Smooth muscle cell (in vitro differentiated cells): ENCODE measurements at regions not wholly inside any gene's neighbourhood (a gene's known extent, or its start where the extent isn't known, plus 50 kb on each side); places are given as distances from the start of the nearest gene placed in this dataset.

Experiments used
- DNase-seq: peaks from one replicate; lab custom pipeline; 2025; ENCODE audit not compliant: unreplicated experiment; lab: John Stamatoyannopoulos, UW
- H2AFZ ChIP-seq: fragments of 200-600 bp; sonication (generic); 2 replicates; pipeline ENCODE4 v1.6.0; 2016; ENCODE audit warnings: antibody characterized with exemption, low read depth, mild to moderate bottlenecking
- H3F3A ChIP-seq: fragments of 200-600 bp; sonication (generic); 2 replicates; pipeline ENCODE4 v1.6.0; 2017; ENCODE audit warnings: antibody characterized with exemption, low read depth
- H3K27ac ChIP-seq: fragments of 200-600 bp; sonication (generic); 2 replicates; pipeline ENCODE4 v1.5.1; 2016; ENCODE audit warnings: low read depth, mild to moderate bottlenecking
- H3K27me3 ChIP-seq: fragments of 200-600 bp; sonication (generic); 2 replicates; pipeline ENCODE4 v1.6.1; 2016; ENCODE audit warnings: low read depth, mild to moderate bottlenecking
- H3K36me3 ChIP-seq: fragments of 200-600 bp; sonication (generic); 2 replicates; pipeline ENCODE4 v1.5.1; 2016; ENCODE audit warnings: low read depth
- H3K4me1 ChIP-seq: fragments of 200-600 bp; sonication (generic); 2 replicates; pipeline ENCODE4 v1.5.1; 2016; ENCODE audit warnings: low read depth
- H3K4me2 ChIP-seq: fragments of 200-600 bp; sonication (generic); 2 replicates; pipeline ENCODE4 v1.6.0; 2016; ENCODE audit warnings: mild to moderate bottlenecking
- H3K4me3 ChIP-seq: fragments of 200-600 bp; sonication (generic); 2 replicates; pipeline ENCODE4 v1.5.1; 2016; ENCODE audit warnings: mild to moderate bottlenecking
- H3K79me2 ChIP-seq: fragments of 200-600 bp; sonication (generic); 2 replicates; pipeline ENCODE4 v1.6.0; 2016; ENCODE audit warnings: low read depth, mild to moderate bottlenecking
- H3K9ac ChIP-seq: fragments of 200-600 bp; sonication (generic); 2 replicates; pipeline ENCODE4 v1.6.0; 2016; ENCODE audit warnings: low read depth
- H3K9me3 ChIP-seq: fragments of 200-600 bp; sonication (generic); replicated peaks from 2 replicates; pipeline ENCODE4 v1.5.1; 2016; ENCODE audit warnings: low read depth
- H4K20me1 ChIP-seq: fragments of 200-600 bp; sonication (generic); 2 replicates; pipeline ENCODE4 v1.6.0; 2016; ENCODE audit warnings: low read depth
- WGBS: methylation state at CpG from one replicate; pipeline ENCODE4 v1.1.7; 2016; ENCODE audit warnings: low lambda C conversion rate; 5-methylcytosine and 5-hydroxymethylcytosine counted together
- TF ChIP-seq, protein P1 (sequence below): fragments of 200-600 bp; sonication (generic); IDR thresholded peaks from 2 replicates; pipeline ENCODE4 v1.5.1; 2017; ENCODE audit warnings: borderline replicate concordance, mild to moderate bottlenecking, antibody characterized with exemption; ENCODE audit not compliant: insufficient read depth, poor library complexity, severe bottlenecking

GRCh38 chr11:130666781-130667251 lies 218.4 kb downstream of the ADAMTS15 start:
- no peak for DNase-seq
- Histone ChIP-seq H3K9ac (no peak overlapping the region), H3K4me1 (no peaks in the 10 kb centered on the region), H3K4me2 (no peak overlapping the region), H3K27ac (no peak overlapping the region), H3K36me3 (no peaks in the 10 kb centered on the region), H3K9me3 (no peaks in the 10 kb centered on the region), H2AFZ (no peak overlapping the region), H3F3A (no peaks in the 10 kb centered on the region), H3K79me2 (no peaks in the 10 kb centered on the region), H3K27me3 (no peaks in the 10 kb centered on the region), H3K4me3 (no peak overlapping the region), H4K20me1 (no peaks in the 10 kb centered on the region)
- TF ChIP-seq, protein P1, sequence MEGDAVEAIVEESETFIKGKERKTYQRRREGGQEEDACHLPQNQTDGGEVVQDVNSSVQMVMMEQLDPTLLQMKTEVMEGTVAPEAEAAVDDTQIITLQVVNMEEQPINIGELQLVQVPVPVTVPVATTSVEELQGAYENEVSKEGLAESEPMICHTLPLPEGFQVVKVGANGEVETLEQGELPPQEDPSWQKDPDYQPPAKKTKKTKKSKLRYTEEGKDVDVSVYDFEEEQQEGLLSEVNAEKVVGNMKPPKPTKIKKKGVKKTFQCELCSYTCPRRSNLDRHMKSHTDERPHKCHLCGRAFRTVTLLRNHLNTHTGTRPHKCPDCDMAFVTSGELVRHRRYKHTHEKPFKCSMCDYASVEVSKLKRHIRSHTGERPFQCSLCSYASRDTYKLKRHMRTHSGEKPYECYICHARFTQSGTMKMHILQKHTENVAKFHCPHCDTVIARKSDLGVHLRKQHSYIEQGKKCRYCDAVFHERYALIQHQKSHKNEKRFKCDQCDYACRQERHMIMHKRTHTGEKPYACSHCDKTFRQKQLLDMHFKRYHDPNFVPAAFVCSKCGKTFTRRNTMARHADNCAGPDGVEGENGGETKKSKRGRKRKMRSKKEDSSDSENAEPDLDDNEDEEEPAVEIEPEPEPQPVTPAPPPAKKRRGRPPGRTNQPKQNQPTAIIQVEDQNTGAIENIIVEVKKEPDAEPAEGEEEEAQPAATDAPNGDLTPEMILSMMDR, result no peak
- WGBS, result 57% methylated on average over 1 of the region's 1 CpG

DNA sequence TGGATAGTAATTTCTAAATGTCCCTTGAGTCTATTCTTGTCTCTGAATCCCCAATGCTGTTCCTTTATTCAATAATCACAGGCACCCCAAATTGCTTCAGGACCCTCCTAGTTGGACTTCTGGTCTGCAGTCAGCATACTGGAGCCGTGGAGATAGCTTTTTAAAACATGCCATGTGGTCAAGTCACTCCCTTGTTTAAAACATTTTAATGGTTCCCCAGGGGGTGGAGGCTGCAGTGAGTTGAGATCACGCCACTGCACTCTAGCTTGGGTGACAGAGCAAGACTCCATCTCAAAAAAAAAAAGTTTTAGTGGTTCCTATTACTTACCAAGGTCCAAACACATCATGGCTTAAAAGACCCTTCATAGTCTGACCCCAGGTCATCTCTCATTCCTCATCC lies 220.3 kb downstream of the ADAMTS15 start:
- Histone ChIP-seq H3K36me3 (no peaks in the 10 kb centered on the region), H3K4me2 (no peak overlapping the region), H3K4me1 (no peaks in the 10 kb centered on the region), H3K27me3 (no peaks in the 10 kb centered on the region), H3K27ac (no peak overlapping the region), H3K4me3 (no peak overlapping the region), H2AFZ (no peak overlapping the region), H3K9ac (no peak overlapping the region), H3F3A (no peaks in the 10 kb centered on the region), H3K9me3 (no peaks in the 10 kb centered on the region), H3K79me2 (no peaks in the 10 kb centered on the region), H4K20me1 (no peaks in the 10 kb centered on the region)
- TF ChIP-seq, protein P1, result no peak
- WGBS, result 65% methylated on average over 2 of the region's 2 CpGs
- DNase-seq, result no peak

GRCh38 chr11:130670200-130670599 lies 221.8 kb downstream of the ADAMTS15 start:
- WGBS, result 95% methylated on average over 6 of the region's 6 CpGs
- H3F3A ChIP-seq, result no peaks in the 10 kb centered on the region
- H3K9me3 ChIP-seq, result no peaks in the 10 kb centered on the region
- H3K4me1 ChIP-seq, result no peaks in the 10 kb centered on the region
- no peak overlapping the region for H3K4me3 ChIP-seq
- H3K79me2 ChIP-seq, result no peaks in the 10 kb centered on the region
- no peaks in the 10 kb centered on the region for H4K20me1 ChIP-seq
- H3K4me2 ChIP-seq, result no peak overlapping the region
- DNase-seq, result no peak
- H3K27ac ChIP-seq, result no peak overlapping the region
- no peaks in the 10 kb centered on the region for H3K27me3 ChIP-seq
- TF ChIP-seq, protein P1, result no peak
- H3K36me3 ChIP-seq, result no peaks in the 10 kb centered on the region
- H3K9ac ChIP-seq, result no peak overlapping the region
- no peak overlapping the region for H2AFZ ChIP-seq
